Stimulated activated CD4-positive, alpha-beta T cell treated with anti-CD3 and anti-CD28 coated beads, Interleukin-2, amount 100 ng/mL, for 24 hours (primary cell): ENCODE measurements at regions not wholly inside any gene's neighbourhood (a gene's known extent, or its start where the extent isn't known, plus 50 kb on each side); places are given as distances from the start of the nearest gene placed in this dataset.
A peak's percentile ranks its signal among the peaks of the same experiment; 100 is the strongest.
"Not testable (repeated sequence)": the region's sequence is repeated elsewhere in the genome, so short reads cannot be mapped to it uniquely, and the experiment has no call there.

Experiments
- DNase-seq, 2 donors: peaks; one replicate each; pipeline ENCODE4 v3.0.0-alpha.2; 2020

DNA sequence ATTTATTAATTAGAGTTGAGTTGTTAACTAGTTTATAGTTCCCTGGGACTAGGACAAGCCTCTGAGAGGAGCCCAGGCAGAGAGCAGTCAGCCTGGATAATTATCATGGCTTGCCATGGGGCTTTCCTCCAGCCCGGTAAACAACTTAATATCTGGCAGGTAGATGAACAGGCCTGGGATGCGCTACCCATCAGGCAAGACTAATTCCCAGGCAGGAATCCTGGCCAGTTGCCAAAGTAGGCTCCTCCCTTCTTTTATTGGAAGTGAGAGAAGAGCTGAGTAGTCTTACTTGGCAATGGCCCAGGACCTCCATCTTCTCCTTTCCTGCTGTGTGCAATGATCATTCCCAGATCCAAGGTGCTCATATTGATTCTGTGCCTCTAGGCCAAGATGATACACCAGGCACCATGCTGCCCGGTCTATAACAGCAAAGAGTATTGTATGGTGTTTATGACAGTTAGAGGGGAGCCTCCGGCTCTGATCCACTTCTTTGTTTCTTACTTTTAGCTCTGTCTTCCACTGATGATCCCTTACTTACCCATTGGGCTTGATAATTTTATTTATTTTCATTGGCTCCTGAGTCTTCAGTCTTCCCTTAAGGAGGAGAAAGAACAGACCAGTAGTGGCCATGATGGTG lies 408.7 kb downstream of the REEP3 start:
- no peak for DNase-seq

DNA sequence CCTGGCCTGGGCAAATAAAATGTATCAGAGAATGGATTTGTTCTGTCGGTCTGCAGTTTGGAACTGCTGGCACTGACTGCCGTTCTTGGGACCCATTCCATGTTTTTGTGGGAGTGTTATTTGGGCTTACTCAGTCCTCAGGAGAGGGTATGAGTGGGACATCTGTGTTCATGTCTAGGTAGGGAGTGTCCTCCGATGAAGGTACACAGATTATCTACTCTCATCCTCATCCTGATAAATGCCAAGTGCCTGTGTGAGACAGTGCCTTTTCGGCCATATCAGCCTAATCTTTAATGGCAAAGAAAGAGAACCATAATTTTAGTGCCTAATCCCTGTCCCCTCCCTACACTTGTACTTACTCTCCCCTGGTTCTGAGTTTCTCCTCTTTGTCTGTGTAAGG lies 409.4 kb downstream of the REEP3 start:
- no peak for DNase-seq

DNA sequence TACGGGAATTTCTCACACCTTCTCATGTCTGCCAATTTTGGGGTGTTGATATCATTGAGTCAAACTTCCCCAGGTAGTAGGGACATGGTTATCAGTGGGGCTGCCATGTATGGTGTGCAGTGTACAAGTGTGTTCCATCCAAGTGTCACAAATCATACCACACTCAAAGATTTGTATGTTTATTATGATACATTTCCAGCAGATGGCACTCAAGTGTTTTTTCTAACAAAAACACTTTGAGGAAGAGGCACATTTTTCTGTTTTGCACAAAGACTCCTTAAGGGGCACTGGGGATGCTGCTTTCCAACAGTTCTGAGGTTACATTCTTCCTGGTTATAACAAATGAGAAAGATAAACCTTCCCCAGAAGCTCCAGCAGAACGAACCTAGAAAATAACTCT lies 414.5 kb downstream of the REEP3 start:
- DNase-seq, result no peak

DNA sequence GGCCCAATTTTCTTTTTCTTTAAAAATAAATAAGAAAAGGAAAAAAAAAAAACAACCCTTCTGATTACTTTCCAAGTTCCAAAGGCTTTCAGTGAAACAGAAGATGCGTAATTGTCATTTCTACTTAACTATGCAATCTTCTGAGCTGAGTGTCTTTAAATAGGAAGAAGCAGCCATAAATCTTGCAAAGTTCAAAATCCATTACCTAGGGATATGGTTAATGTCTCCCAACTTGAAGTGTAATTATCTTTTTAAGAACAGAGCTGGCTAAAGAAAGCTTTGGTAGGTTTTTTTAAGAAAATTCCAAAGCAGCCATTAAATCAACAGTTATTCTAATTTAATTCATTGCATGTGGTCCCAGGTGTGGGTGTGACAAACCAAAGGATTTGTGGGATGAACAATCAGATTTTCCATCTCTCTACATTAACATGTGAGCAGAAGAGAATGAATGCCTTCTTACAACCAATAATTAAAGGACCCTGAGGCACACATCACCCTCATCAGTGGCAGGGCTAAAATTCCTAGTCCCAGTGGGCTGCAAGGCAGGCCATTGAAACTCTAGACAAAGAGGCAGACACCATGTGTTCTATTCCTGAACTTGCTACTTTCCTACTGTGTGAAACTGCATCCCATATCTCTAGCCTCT lies 419.2 kb downstream of the REEP3 start:
- no peak for DNase-seq

DNA sequence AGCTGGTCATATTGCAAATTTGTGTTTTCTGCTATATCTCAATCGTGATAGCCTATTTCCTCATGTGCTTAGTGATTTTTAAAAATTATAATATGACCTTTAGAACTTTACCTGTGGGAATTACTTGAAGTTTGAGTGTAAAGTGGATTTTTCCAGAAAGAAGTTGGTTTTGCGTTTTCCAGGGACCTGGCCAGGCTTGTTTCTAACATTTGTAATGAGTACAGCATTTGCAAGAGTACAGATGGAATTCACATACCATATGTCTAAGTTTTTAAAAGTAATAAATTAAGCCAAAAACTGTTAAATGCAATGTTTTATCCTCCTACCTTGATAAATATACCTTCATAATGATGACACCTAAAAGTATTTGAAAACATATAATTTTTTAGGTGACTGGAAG lies 443.2 kb downstream of the REEP3 start:
- DNase-seq, result no peak

DNA sequence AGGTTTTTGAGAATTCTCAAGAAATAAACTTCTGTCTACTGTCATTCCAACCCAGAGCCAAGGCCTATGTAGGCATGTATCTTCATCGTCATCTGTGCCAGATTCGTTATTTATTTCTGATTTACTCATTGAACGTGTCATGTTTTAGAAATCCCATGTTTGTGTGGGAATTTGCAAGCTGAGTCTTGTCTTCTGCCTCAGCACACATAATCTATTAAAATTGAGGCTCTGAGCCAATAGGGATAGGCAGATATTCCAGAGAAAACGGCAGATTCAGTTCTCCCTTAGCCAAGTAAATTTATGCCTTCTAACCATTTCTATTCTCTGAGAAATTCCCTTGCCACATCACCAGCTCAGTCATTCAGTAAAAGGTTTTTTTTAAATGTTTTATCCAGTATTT lies 444.6 kb downstream of the REEP3 start:
- no peak for DNase-seq

DNA sequence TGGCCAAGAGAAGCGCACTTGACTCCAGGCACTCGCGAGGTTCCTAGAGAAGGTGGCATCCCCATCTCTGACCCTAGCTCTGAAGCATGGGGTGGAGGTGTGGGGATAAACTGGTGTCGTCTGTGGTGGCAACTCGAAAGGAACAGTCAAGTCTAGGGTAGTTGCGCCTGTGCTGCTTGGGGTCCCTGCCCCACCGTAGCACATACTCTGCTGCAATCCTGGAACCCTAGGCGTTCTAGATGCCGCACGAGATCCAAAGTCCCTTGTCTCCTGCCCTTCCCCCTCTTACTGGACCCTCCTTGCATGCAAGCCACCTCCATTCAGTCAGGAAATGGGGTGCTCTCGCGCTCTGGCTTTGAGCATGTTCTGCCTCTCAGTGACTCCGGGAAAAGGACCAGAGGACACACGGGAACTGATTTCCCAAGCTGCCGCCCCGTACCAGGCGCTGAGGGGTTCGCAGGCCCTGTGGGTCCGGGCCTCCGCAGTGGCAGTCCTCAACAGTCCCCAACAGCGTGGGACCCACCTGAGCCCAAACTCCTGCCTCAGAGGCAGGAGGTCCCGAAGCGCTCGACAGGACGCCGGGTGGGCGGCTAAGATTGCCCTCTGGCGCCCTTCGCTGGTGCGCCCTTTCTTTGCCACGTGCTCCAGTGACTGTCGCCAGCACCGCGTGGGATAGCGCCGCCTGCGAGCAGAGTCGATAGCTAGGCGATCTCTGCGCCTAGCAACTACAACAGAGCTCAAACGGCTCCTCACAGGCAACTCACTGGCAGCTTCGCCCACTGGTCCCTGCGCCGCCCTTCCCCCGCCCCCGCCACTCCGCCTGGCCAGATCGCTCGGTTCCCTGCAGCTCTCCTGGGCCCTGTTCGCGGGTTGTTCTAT lies 452.0 kb downstream of the REEP3 start:
- DNase-seq, result no peak

DNA sequence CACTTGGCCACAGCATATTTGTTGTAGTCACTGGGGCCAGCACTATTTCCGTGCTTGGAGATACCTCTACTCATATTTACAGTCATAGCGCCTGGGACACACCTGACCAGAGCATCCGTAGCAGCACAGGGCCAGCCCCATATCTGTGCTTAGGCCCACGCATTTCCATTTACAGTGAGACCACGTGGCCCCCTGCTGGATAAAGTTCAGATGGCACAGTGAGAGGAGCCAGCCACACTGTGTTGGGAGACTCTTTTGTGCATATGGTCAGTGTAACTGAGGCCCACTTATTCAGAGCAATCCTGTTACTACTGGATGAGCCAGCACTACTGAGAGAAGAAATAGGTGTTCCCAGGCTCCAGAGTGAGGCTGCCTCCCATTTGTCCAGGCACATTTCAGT lies 455.3 kb downstream of the REEP3 start:
- DNase-seq, result peak; percentile 37 to 64

DNA sequence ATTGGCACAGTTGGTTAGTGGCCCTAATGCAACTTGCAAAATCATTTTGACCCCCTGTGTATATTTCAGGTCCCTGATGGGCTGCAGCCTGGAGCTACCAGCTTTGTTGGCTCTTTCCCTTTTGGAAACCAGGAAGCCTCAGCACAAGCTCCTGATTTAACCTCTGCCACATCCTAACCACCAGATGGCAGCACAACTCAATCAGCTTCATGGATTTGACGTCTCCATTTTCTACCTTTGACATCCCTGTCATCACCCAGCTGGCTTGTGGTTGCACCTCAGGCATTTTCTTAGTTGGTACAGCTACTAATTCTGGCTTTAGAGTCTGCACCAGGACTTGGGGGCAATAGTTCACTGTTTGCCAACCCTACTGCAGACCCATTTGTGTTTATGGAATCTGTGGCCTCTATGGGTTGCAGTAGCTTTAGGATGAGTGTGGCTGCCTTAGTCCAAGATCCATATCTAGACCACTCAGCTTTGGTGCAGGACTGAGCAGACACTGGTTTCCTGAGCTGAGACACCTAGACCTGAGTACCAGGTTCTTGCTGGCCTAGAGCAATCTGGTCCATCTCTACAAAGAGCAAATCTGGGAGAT lies 456.2 kb downstream of the REEP3 start:
- DNase-seq, result peak in 1 of 2 donors; percentile 9

DNA sequence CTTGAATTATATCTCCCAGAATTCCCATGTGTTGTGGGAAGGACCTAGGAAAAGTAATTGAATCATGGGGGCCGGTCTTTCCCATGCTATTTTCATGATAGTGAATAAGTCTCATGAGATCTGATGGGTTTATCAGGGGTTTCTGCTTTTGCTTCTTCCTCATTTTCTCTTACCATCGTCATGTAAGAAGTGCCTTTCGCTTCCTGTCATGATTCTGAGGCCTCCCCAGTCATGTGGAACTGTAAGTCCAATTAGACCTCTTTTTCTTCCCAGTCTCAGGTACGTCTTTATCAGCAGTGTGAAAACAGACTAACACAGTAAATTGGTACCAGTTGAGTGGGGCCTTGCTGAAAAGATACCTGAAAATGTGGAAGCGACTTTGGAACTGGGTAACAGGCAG lies 459.7 kb downstream of the REEP3 start:
- DNase-seq, result not testable (repeated sequence)

DNA sequence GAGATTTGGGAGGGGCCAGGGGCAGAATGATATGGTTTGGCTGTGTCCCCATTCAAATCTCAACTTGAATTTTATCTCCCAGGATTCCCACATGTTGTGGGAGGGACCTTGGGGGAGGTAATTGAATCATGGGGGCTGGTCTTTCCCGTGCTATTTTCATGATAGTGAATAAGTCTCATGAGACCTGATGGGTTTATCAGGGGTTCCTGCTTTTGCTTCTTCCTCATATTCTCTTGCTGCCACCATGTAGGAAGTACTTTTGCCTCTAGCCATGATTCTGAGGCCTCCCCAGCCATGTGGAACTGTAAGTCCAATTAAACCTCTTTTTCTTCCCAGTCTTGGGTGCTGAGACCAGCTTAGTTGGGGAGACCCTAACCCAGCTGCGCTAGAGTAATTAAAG lies 462.9 kb downstream of the REEP3 start:
- DNase-seq, result not testable (repeated sequence)

DNA sequence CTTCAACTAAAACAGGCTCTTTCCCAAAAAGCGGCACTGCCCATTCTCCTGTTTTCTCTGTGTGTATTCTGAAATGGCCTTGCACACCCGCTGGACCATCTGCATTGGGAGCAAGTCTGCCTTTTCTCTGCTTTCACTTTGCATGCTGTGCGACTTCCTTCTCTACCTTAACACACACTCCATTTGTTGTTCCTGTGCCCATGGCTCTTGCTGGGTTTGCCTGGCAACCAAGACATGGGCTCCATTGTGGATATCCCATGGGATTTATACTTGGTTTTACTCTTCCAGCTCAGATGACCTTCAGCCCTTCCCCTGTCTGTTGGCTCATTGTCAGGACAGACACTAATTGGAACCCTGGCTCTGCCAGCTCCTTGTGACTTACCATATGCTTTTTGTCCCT lies 465.3 kb downstream of the REEP3 start:
- DNase-seq, result no peak

DNA sequence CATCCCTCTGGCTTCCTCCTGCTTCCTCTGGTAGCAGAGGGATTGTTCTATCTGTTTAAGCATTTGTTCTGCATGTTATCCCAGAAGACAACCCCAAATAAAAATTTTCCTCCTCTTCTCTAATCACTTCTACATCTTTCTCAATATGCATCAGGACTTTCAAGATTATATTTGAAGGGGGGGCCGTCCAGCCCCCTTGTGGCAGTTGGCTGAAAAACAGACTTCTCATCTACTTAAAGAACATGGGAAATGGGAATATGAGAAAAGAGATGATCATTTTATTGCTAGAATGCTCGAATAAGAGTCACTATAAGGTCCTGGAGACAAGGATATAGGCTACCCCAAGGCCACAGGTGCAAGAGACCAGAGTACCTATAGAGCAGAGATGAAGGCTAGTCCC lies 466.0 kb downstream of the REEP3 start:
- DNase-seq, result no peak

DNA sequence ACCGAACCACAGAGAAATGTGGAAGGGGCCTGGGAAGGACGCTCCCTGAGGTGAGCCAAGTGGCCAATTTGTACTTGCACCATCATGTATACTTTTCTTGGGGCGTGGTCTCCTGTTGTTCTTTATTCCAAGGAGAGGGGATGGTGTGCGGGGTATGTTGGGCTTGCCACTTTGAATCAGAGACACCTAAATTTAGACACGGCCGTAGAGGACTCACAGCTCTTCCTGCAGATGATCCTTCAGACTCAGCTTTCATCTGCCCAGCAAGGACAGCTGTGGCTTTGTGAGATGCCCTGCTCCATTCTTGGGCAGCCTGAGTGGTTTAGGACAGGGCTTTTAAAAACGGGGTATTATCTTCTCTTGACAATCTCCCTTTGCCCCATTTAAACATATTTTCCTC lies 473.2 kb downstream of the REEP3 start:
- DNase-seq, result no peak

DNA sequence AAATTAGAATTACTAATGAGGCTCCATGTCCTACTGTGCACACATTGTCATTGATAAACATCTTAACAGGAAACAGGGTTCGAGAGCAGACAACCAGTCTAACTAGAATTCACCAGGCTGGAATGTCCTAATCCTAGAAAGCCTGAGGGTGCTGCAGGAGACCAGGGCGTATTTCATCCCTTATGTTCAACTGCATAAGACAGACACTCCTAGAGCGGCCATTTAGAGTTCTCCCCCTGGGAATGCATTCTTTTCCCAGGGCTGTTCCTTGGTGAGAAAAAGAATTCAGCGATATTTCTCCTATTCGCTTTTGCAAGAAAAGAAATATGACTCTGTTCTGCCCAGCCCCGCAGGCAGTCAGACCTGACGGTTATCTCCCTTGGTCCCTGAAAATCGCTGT lies 486.0 kb downstream of the REEP3 start:
- no peak for DNase-seq

DNA sequence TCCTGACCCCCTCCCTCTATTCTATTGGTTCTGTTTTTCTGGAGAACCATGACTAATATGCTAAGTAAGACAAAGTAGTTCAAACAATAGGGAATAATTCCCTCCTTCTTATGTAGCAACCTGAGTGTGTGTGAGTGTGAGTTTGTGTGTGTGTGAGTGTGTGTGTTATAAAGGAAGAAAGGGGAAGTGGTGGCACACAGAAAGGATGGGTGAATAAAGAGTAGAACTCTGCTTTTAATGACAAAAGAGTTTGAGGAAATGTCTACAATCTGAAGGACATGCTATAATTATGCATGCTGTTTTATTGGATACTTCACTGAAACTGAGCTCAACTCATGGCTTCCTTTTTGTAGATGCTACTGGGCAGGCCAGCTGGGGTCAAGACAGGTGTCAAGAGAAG lies 489.5 kb downstream of the REEP3 start:
- no peak for DNase-seq

DNA sequence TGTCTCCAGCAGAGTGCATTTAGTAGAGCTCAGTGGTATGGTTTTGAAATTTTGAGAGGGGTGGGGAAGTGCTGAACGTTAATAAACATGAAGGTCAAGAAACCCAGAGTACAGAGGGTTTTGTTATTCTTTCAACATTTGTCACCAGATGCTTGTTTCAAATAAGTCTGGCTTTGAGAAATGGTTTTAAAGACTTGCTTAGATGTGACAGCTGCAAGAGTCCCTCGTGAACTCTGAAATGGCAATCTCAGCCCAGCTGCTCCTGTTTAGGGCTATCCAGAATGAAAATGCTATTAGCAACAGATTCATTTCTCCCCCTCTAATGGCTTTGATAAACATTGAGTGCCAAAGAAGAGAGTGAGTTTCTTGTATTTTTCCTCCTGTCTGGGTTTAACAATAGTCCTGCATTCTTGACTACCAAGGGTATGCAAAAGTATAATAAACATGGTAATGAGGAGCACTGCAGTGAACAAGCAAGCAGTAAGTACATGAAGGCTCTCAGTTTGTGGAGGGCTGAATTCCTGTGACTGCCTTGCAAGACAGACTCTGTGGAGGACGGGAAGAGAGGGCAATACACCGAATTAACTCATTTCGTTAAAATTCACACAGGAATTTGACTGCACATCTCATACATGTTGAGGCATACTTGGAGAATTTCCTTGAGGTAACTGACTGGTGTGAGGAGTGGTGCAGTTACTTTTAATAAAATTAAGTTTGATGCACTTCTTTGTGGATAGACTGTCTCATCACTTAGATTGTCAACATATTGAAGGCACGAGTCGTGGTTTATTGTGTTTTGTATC lies 490.9 kb downstream of the REEP3 start:
- no peak for DNase-seq

DNA sequence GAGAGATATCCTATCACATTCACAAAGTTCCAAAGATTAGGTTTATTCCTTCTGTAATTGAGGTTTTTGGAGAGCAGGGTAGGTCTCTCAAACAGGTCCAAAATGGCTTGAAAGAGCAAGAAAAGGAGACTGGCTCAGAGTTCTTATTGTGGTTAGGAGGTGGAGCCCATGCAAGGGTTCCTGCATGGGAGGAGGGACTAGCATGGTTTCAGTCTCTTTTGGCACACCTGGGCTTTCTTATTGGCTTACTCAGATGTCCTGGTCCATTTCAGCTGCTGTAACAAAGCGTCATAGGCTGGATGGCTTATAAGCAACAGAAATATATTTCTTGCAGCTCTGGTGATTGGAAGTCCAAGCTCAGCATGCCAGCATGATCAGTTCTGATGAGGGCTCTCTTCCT lies 493.1 kb downstream of the REEP3 start:
- DNase-seq, result no peak

DNA sequence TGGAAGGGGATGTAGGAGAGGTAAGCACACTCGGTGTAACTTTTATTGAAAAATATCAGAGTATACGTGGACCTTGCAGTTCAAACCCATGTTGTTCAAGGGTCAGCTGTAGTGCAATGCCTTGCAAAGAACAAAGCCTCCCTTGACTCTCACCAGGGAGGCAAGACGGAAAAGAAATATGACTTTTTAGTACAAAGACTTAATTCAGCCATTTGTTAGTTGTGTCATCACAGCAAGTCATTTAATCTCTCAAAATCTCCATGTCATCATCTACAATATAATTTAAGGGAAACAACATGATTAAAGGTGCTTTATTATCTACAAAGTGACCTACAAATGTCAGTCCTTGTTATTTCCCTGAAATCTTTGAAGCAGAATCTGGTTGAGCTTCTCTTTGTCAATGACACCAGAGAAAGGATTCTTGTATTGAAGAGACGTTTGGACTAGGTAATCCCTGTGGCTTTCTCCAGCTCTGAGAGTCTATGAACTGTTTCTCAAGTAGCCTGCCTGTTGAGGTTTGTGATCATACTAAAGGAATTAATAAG lies 502.8 kb downstream of the REEP3 start:
- DNase-seq, result no peak

DNA sequence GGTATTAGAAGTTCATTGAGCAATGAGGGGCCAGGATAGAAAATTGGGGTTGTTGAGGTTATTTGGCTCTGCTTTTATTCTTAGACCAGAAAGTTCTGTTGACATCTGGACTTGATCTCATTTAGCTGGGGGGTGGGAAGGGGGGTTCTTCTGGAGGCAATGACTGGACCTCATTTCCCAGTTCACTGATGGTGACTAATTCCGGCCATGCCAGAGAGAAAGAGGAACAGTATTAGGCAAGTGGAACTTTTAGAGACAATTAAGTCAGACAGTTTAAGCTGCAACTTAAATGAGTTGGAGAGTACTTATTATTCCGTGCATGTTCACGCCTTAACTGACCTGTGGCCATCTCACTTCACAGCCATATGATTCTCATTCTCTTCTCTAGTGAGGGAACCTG lies 512.5 kb downstream of the REEP3 start:
- no peak for DNase-seq

DNA sequence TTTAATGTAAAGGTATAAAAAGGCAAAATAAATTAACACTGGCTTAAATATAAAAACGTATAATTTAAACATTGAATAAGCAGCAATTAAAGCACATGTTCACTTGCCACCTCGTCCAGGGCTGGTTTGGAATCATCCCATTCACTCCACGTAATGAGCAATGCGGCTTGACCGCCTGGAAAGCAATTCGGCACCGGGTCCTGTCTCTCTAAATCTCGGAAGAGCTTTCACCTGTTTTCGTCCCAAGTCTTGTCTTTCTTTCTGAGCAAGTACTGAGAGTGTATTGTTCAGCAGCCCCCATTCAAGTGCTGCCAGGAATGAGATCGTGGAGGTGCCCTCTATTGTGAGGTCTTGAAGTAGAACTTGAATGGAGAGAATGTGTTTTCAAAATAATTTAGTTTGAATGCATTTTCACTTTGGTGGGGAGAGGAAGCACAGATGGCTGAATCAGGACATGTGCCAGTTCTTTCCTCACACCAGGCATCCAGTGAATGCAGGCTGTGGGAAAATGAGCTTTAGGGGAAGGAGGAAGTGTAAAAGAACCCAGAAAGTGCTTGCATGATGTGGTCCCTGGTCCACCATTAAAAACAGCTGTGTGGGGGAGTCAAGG lies 515.2 kb downstream of the REEP3 start:
- DNase-seq, result no peak

DNA sequence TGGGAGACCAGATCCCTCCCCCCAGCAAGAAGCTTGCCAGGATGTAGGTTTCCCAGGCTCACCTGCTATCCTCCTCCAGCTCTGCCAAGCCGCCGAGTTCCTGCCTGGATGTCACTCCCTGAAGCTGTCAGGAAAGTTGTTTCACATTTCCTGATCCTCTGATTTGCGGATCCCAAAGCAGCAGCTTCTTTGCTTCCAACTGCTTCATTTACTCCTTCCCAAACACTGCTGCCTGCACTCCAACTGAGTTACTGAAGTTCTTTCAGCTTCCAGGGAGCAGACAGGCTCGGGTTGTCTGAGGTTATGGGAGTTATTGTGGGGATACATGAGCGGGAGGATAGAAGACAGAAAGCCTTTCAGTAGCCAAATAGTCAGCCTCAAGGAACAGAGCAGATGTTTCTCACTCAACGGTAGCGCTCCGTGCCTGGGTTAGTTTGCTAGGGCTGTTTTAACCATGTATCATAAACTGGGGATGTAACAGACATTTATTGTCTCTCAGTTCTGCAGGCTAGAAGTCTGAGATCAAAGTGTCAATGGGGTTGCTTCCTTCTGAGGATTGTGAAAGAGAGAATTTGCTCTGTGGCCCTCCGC lies 516.0 kb downstream of the REEP3 start:
- DNase-seq, result no peak
